ENCODE measurements at regions not wholly inside any gene's neighbourhood (a gene's known extent, or its start where the extent isn't known, plus 50 kb on each side); places are given as distances from the start of the nearest gene placed in this dataset.

GRCh38 chr2:2671826-2672225 lies 340.8 kb upstream of the MYT1L start:
- H3K79me2 ChIP-seq (ENCODE audit: control insufficient read depth, insufficient read depth, low read length) = no peaks in the 10 kb centered on the region
- H3K9ac ChIP-seq (ENCODE audit: insufficient read depth, low read length) = no peak overlapping the region
- DNase-seq (ENCODE audit: low read depth in 2 of 2) = no peak
- no peaks in the 10 kb centered on the region for H3K9me3 ChIP-seq (ENCODE audit: control insufficient read depth, insufficient read depth, low read depth, low read length)
- H4K20me1 ChIP-seq (ENCODE audit: control insufficient read depth, extremely low read depth, insufficient read depth, low read length) = no peaks in the 10 kb centered on the region
- H3K27me3 ChIP-seq (ENCODE audit: control insufficient read depth, insufficient read depth, low read length) = no peaks in the 10 kb centered on the region
- H2AFZ ChIP-seq (ENCODE audit: low read length) = no peak overlapping the region
- H3K4me3 ChIP-seq (replicated peaks in 1 of 4; ENCODE audit: control extremely low read depth in 1 of 4, insufficient read depth in 1 of 4, low read depth in 3 of 4, low read length in 4 of 4) = no peak overlapping the region
- TF ChIP-seq CTCF (conservative IDR thresholded peaks at IDR 0.05 in 1 of 2, IDR thresholded peaks at IDR 0.05 in 1 of 2; ENCODE audit: low read depth in 1 of 2, low read length in 2 of 2) (no peak), EZH2 (IDR thresholded peaks at IDR 0.05; ENCODE audit: low read length, missing control alignments) (no peak)
- H3K27ac ChIP-seq (ENCODE audit: insufficient read depth, low read length) = no peak overlapping the region
- H3K4me1 ChIP-seq (ENCODE audit: control insufficient read depth, extremely low read depth, insufficient read depth, low read length) = no peaks in the 10 kb centered on the region
- H3K36me3 ChIP-seq (ENCODE audit: control insufficient read depth, insufficient read depth, low read length) = no peaks in the 10 kb centered on the region
- no peak overlapping the region for H3K4me2 ChIP-seq (ENCODE audit: extremely low read depth, insufficient read depth, low read length)

GRCh38 chr2:2669316-2669715 lies 338.2 kb upstream of the MYT1L start:
- no peaks in the 10 kb centered on the region for H3K9me3 ChIP-seq (ENCODE audit: control insufficient read depth, insufficient read depth, low read depth, low read length)

GRCh38 chr2:2668681-2669265 lies 337.7 kb upstream of the MYT1L start:
- Histone ChIP-seq H3K36me3 (ENCODE audit: control insufficient read depth, insufficient read depth, low read length) (no peaks in the 10 kb centered on the region), H4K20me1 (ENCODE audit: control insufficient read depth, extremely low read depth, insufficient read depth, low read length) (no peaks in the 10 kb centered on the region), H3K79me2 (ENCODE audit: control insufficient read depth, insufficient read depth, low read length) (no peaks in the 10 kb centered on the region), H3K4me2 (ENCODE audit: extremely low read depth, insufficient read depth, low read length) (no peak overlapping the region), H3K4me3 (replicated peaks in 1 of 4; ENCODE audit: control extremely low read depth in 1 of 4, insufficient read depth in 1 of 4, low read depth in 3 of 4, low read length in 4 of 4) (no peak overlapping the region), H3K9me3 (ENCODE audit: control insufficient read depth, insufficient read depth, low read depth, low read length) (no peaks in the 10 kb centered on the region), H3K9ac (ENCODE audit: insufficient read depth, low read length) (no peak overlapping the region), H3K27me3 (ENCODE audit: control insufficient read depth, insufficient read depth, low read length) (no peaks in the 10 kb centered on the region), H2AFZ (ENCODE audit: low read length) (no peak overlapping the region), H3K27ac (ENCODE audit: insufficient read depth, low read length) (no peak overlapping the region), H3K4me1 (ENCODE audit: control insufficient read depth, extremely low read depth, insufficient read depth, low read length) (no peaks in the 10 kb centered on the region)
- DNase-seq (ENCODE audit: low read depth in 2 of 2) = no peak
- TF ChIP-seq EZH2 (IDR thresholded peaks at IDR 0.05; ENCODE audit: low read length, missing control alignments) (no peak), CTCF (conservative IDR thresholded peaks at IDR 0.05 in 1 of 2, IDR thresholded peaks at IDR 0.05 in 1 of 2; ENCODE audit: low read depth in 1 of 2, low read length in 2 of 2) (no peak)

More at GRCh38 chr2:2669316-2669715, 338.2 kb upstream of the MYT1L start:
- no peaks in the 10 kb centered on the region for H3K27me3 ChIP-seq (ENCODE audit: control insufficient read depth, insufficient read depth, low read length)
- no peak overlapping the region for H3K4me3 ChIP-seq (replicated peaks in 1 of 4; ENCODE audit: control extremely low read depth in 1 of 4, insufficient read depth in 1 of 4, low read depth in 3 of 4, low read length in 4 of 4)
- H3K9ac ChIP-seq (ENCODE audit: insufficient read depth, low read length) = no peak overlapping the region
- H3K27ac ChIP-seq (ENCODE audit: insufficient read depth, low read length) = no peak overlapping the region
- no peak for DNase-seq (ENCODE audit: low read depth in 2 of 2)
- no peaks in the 10 kb centered on the region for H4K20me1 ChIP-seq (ENCODE audit: control insufficient read depth, extremely low read depth, insufficient read depth, low read length)
- H3K4me2 ChIP-seq (ENCODE audit: extremely low read depth, insufficient read depth, low read length) = no peak overlapping the region
- no peaks in the 10 kb centered on the region for H3K79me2 ChIP-seq (ENCODE audit: control insufficient read depth, insufficient read depth, low read length)
- H3K36me3 ChIP-seq (ENCODE audit: control insufficient read depth, insufficient read depth, low read length) = no peaks in the 10 kb centered on the region
- no peak overlapping the region for H2AFZ ChIP-seq (ENCODE audit: low read length)
- TF ChIP-seq CTCF (conservative IDR thresholded peaks at IDR 0.05 in 1 of 2, IDR thresholded peaks at IDR 0.05 in 1 of 2; ENCODE audit: low read depth in 1 of 2, low read length in 2 of 2) (no peak), EZH2 (IDR thresholded peaks at IDR 0.05; ENCODE audit: low read length, missing control alignments) (no peak)
- no peaks in the 10 kb centered on the region for H3K4me1 ChIP-seq (ENCODE audit: control insufficient read depth, extremely low read depth, insufficient read depth, low read length)

Data from fibroblast of lung (primary cell).